Memory B cell (primary cell): ENCODE measurements at regions not wholly inside any gene's neighbourhood (a gene's known extent, or its start where the extent isn't known, plus 50 kb on each side); places are given as distances from the start of the nearest gene placed in this dataset.

Source experiments
- ATAC-seq: fragments of 150-1000 bp; cut with Tn5 transposase; 2 replicates; pipeline ENCODE4 v1.10.0; 2021; ENCODE audit warnings: low read depth, mild to moderate bottlenecking, moderate library complexity
- DNase-seq, 2 donors: peaks; one replicate each; pipeline ENCODE4 v3.0.0; 2022; ENCODE audit warnings: low spot score in 2 of 2
- H3K27ac Mint-ChIP-seq: one replicate; pipeline ENCODE4 v1.8.0; 2022; ENCODE audit warnings: mild to moderate bottlenecking, moderate library complexity, mixed read lengths
- H3K27me3 Mint-ChIP-seq: one replicate; pipeline ENCODE4 v1.8.0; 2022; ENCODE audit warnings: mixed read lengths
- H3K36me3 Mint-ChIP-seq: one replicate; pipeline ENCODE4 v1.8.0; 2022; ENCODE audit warnings: mild to moderate bottlenecking, mixed read lengths
- H3K4me1 Mint-ChIP-seq: one replicate; pipeline ENCODE4 v1.8.0; 2022; ENCODE audit warnings: mixed read lengths
- H3K4me3 Mint-ChIP-seq: one replicate; pipeline ENCODE4 v1.8.0; 2022; ENCODE audit warnings: mild to moderate bottlenecking, moderate library complexity, mixed read lengths
- H3K9me3 Mint-ChIP-seq: one replicate; pipeline ENCODE4 v1.8.0; 2022; ENCODE audit warnings: mixed read lengths

- no peaks in the 10 kb centered on the region for H3K9me3 Mint-ChIP-seq
- ATAC-seq = no peak
- DNase-seq = no peak
- peaks cover 7% of the 10 kb centered on the region for H3K4me1 Mint-ChIP-seq
- peaks cover 3% of the 10 kb centered on the region for H3K36me3 Mint-ChIP-seq
- H3K27me3 Mint-ChIP-seq = no peaks in the 10 kb centered on the region
- no peak overlapping the region for H3K4me3 Mint-ChIP-seq
- no peak overlapping the region for H3K27ac Mint-ChIP-seq
These were observed 49.7 kb upstream of the MACF1 start for GRCh38 chr1:39154553-39155421.
